ENCODE measurements at regions not wholly inside any gene's neighbourhood (a gene's known extent, or its start where the extent isn't known, plus 50 kb on each side); places are given as distances from the start of the nearest gene placed in this dataset.
A peak's percentile ranks its signal among the peaks of the same experiment; 100 is the strongest.

DNA sequence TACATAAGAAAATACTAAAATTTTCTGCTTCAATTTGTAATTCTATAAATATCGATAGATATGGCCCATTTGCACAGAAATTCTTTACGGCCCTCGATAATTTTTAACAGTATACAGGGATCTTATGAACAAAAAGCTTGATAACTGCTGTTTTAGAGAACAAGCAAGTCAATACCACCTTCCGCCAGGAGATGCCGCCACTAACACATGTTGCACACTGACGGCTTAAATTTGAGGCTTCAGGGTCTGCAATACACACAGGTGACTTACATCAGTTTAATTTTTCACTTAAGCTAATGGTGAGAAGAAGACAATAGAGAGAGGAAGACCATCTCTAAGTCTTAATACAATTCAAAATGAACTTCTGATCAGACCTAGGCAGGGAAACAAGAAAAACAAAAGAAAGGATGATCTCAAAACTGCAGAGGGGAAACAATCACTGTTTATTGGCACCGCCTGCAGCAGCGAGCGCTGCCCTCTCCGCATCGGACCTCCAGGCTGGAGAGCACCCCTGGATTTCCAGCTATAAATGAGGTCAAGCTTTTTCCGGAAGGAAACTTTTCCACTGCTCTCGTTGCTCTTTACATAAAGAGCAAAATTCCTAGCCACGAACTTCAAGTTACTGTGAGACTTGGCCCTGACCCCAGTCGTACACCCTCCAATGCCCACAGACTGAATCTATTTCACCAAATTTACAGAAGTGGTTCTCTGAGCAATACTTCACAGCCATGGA is 53.9 kb downstream of the OTOR start:
- no peak for DNase-seq (ENCODE audit: low read depth in 2 of 2)

- no peak for DNase-seq (ENCODE audit: low read depth in 2 of 2)
Measured at GRCh38 chr20:16802652-16802935, 54.4 kb downstream of the OTOR start.

GRCh38 chr20:16803965-16804792 is 56.0 kb downstream of the OTOR start:
- no peak for DNase-seq (ENCODE audit: low read depth in 2 of 2)

GRCh38 chr20:16804793-16805187 is 56.6 kb downstream of the OTOR start:
- no peak for DNase-seq (ENCODE audit: low read depth in 2 of 2)

- DNase-seq (ENCODE audit: low read depth in 2 of 2): no peak
Measured at GRCh38 chr20:16806061-16806460, 57.9 kb downstream of the OTOR start.

- DNase-seq (ENCODE audit: low read depth in 2 of 2): no peak
Measured at GRCh38 chr20:16806886-16807285, 58.7 kb downstream of the OTOR start.

DNA sequence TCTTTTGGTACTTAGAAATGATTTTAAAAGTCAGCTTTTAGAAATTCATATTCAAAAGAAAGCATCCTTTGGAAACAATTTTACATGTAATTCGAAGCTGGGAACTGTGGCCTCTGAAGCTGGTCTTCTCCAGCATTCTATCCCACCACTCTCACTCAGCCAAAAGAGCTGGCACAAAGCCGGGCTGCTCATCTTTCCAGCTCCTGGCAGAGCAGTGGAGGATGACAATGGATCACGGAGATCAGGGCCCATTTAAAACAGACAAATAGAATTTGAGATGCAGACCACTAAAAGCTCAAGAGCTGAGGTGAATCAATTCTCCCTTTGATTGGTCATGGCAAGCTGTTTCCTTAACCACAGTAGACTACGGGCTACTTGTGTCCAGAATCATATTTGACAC is 60.6 kb downstream of the OTOR start:
- no peak for DNase-seq (ENCODE audit: low read depth in 2 of 2)

DNA sequence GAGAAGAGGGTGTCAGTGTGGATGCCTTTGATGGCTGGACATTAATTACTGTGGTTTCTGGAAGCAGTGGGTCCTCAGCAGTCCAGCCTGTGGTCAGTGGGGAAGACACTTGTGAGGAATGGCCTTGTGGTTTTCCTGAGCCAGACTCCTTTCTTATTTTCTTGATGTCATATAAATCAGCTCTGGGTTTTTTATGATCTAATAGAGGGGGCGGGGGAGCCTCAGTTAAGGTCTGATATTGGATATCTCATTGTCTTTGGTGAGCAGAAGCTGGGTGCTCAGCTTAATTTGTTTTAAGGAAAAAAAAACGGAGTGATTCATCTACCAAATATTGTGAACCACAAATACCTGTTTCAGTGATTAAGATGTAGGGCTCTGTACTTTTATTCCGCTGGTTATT is 62.1 kb downstream of the OTOR start:
- no peak for DNase-seq (ENCODE audit: low read depth in 2 of 2)

DNA sequence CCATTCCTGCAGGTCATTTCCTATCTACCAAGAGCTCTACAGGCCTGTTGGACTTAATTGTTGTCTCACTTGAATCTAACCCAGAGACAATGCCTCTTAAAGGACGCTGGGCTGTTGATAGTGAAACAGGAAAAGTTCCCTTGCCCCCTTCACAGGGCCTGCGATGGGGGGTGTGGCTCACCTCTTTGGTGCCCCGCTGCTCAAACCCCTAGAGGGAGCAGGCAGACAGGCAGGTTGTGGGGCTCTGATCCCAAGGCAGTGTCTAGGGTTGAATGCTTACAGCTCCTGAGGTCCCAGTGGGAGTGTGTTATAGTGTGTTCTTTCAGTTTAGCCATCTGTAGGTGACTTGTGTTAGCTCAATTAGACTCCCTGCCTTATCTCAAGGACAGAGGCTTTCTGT is 68.0 kb downstream of the OTOR start:
- no peak for DNase-seq (ENCODE audit: low read depth in 2 of 2)

GRCh38 chr20:16819483-16819882 is 71.3 kb downstream of the OTOR start:
- no peak for DNase-seq (ENCODE audit: low read depth in 2 of 2)

- DNase-seq (ENCODE audit: low read depth in 2 of 2): no peak
Measured at GRCh38 chr20:16821211-16822089, 73.3 kb downstream of the OTOR start.

- DNase-seq (ENCODE audit: low read depth in 2 of 2): no peak
Measured at GRCh38 chr20:16824664-16825063, 76.5 kb downstream of the OTOR start.

GRCh38 chr20:16828666-16829305 is 80.6 kb downstream of the OTOR start:
- DNase-seq (ENCODE audit: low read depth in 2 of 2): no peak

DNA sequence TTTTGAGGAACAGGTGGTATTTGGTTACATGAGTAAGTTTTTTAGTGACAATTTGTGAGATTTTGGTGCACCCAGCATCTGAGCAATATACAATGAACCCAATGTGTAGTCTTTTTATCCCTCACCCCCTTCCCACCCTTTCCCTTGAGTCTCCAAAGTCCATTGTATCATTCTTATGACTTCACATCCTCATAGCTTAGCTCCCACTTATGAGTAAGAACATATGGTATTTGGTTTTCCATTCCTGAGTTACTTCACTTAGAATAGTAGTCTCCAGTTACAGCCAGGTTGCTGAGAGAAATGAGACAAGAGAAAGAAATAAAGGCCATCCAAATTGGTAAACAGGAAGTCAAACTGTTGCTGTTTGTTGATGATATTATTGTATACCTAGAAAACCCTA is 87.5 kb downstream of the OTOR start:
- peak; percentile 41 to 44 for DNase-seq (ENCODE audit: low read depth in 2 of 2)

DNA sequence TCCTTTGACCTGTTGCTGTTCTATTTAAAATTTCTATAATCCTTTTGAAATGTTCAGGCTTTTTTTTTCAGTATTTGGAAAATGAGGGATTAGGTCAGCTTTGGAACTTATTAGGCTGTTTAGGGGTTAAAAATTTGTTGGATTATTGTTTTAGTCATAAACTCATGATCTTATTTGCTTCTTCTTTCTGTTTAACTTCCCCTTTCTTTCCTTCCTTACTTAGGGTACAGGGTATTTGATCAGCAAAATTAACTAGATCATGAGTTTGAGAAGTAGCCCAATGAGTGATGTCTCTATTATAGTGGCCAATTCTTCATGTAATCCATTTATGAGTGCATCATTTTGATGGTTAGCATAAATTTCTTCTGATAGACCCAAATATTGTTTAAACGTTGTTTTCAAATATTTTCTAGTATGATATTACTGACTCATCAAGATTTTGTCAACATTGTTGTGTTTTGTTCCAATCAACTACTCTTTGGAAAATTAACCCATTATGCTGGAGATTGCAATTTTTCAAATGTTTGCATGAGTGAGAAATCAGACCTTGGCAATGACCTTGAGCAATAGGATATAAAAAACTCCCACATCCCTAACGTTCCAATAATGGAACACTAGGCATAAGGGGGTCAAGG is 94.4 kb downstream of the OTOR start:
- no peak for DNase-seq (ENCODE audit: low read depth in 2 of 2)

GRCh38 chr20:16844406-16844805 is 96.2 kb downstream of the OTOR start:
- DNase-seq (ENCODE audit: low read depth in 2 of 2): no peak

GRCh38 chr20:16846006-16846405 is 97.8 kb downstream of the OTOR start:
- DNase-seq (ENCODE audit: low read depth in 2 of 2): peak; percentile 77 to 83

DNA sequence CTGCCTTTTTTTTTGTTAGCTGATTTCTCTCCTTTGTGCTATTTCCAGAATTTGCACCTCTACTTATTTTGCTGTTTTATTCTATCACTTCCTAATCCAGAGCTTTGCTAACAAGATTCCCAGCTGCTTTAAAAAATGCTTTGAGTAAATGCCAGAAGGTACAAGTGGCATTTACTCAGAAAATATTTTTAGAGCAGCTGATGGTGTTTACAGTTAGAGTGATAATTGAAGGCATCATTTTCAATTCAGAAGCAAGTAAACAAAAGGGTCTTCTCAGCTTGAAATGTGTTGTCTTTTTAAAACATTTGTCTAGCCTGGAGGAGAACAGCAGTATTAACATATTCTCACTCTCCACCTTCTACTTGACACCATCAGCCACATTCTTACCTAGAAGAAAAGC is 99.9 kb downstream of the OTOR start:
- no peak for DNase-seq (ENCODE audit: low read depth in 2 of 2)

- DNase-seq (ENCODE audit: low read depth in 2 of 2): no peak
Measured at GRCh38 chr20:16848526-16848925, 100.4 kb downstream of the OTOR start.

DNA sequence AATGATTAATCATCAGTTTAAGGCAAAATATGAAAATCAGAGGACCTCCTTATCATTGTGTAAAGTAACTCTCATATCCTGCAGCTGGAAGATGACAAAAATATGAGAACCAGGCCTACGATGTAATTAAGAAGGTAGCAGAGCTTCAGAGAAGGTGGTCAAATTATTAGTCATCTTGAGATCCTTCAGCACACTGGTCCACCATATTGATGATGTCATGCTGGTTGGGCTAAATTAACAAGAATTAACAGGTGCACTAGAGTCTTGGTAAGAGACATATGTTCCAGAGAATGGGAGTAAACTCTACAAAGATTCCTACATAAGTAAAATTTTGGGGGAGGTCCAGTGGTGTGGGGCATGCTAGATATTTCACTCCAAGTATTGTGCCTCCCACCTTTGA is 112.8 kb downstream of the OTOR start:
- no peak for DNase-seq (ENCODE audit: low read depth in 2 of 2)

DNA sequence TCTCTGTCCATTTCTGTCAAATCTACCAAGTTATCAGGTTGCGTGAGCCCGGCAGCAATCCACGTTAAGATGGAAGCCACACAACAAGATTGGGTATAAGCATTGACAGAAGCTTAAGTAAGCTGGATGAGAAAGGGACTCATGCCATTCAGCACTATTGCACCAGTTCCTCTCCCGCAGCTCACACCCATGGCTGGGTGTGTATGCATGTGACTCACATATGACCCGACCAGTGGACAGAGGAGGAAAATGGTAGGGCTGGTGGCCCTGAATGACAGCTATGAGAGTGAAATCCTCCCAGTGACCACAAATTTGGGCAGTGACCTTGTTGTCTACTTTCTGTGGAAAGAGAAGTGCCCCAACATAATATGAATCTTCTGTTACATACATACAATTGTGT is 113.5 kb downstream of the OTOR start:
- DNase-seq (ENCODE audit: low read depth in 2 of 2): no peak

DNA sequence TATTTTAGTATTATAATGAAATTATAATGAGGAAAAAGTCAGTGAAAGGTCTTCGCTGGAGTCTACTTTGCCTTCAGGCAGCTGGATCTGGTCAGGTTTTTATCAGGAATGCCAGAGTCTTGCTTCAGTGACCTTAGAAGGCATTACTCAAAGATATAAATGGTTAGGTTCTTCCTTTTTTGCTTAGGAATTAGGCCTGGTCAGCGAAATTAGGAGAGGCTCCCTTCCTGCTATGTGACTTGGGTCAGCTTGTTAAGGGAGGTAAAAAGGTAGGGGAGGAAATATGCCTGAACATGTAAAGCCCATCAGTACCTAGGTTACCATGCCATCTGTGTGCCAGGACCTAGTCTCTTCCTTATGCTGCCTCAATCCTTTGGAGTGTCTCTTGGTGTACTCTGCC is 115.1 kb downstream of the OTOR start:
- no peak for DNase-seq (ENCODE audit: low read depth in 2 of 2)

All from fibroblast of skin of left biceps (primary cell).